GM23248 (cell line): ENCODE measurements at regions not wholly inside any gene's neighbourhood (a gene's known extent, or its start where the extent isn't known, plus 50 kb on each side); places are given as distances from the start of the nearest gene placed in this dataset.

Experiments used
- DNase-seq: peaks from one replicate; pipeline ENCODE4 v3.0.0-alpha.2; 2015
- H2AFZ ChIP-seq: fragments of 200-600 bp; sonication (generic); 2 replicates; pipeline ENCODE4 v1.6.1; 2016; ENCODE audit warnings: antibody characterized with exemption
- H3F3A ChIP-seq: fragments of 200-600 bp; sonication (generic); 2 replicates; pipeline ENCODE4 v1.6.1; 2016; ENCODE audit warnings: mild to moderate bottlenecking, antibody characterized with exemption, mixed run types; ENCODE audit not compliant: insufficient read depth
- H3K27ac ChIP-seq: fragments of 200-600 bp; sonication (generic); 2 replicates; pipeline ENCODE4 v1.5.1; 2016; ENCODE audit warnings: mild to moderate bottlenecking
- H3K27me3 ChIP-seq: fragments of 200-600 bp; sonication (generic); replicated peaks from 2 replicates; pipeline ENCODE4 v1.6.1; 2016; ENCODE audit warnings: mild to moderate bottlenecking; ENCODE audit not compliant: insufficient read depth
- H3K36me3 ChIP-seq: fragments of 200-600 bp; sonication (generic); 2 replicates; pipeline ENCODE4 v1.6.1; 2016; ENCODE audit warnings: low read depth, mild to moderate bottlenecking
- H3K4me1 ChIP-seq: fragments of 200-600 bp; sonication (generic); 2 replicates; pipeline ENCODE4 v1.6.1; 2016; ENCODE audit warnings: mild to moderate bottlenecking; ENCODE audit not compliant: insufficient read depth
- H3K4me2 ChIP-seq: fragments of 200-600 bp; sonication (generic); one replicate; pipeline ENCODE4 v1.6.1; 2016; ENCODE audit warnings: mild to moderate bottlenecking; ENCODE audit not compliant: unreplicated experiment
- H3K4me3 ChIP-seq: fragments of 200-600 bp; sonication (generic); 2 replicates; pipeline ENCODE4 v1.5.1; 2016; ENCODE audit warnings: mild to moderate bottlenecking
- H3K79me2 ChIP-seq: fragments of 200-600 bp; sonication (generic); 2 replicates; pipeline ENCODE4 v1.6.1; 2016; ENCODE audit warnings: mild to moderate bottlenecking; ENCODE audit not compliant: insufficient read depth
- H3K9ac ChIP-seq: fragments of 200-600 bp; sonication (generic); 2 replicates; pipeline ENCODE4 v1.6.1; 2016; ENCODE audit warnings: mild to moderate bottlenecking
- H3K9me2 ChIP-seq: fragments of 200-600 bp; sonication (generic); 2 replicates; pipeline ENCODE4 v1.6.1; 2016; ENCODE audit warnings: mixed run types, mild to moderate bottlenecking, moderate library complexity; ENCODE audit not compliant: insufficient read depth
- H3K9me3 ChIP-seq: fragments of 200-600 bp; sonication (generic); one replicate; pipeline ENCODE4 v1.6.1; 2017; ENCODE audit warnings: low read depth
- H4K20me1 ChIP-seq: fragments of 200-600 bp; sonication (generic); 2 replicates; pipeline ENCODE4 v1.6.0; 2016; ENCODE audit not compliant: insufficient read depth
- EZH2 ChIP-seq: fragments of 200-600 bp; sonication (generic); IDR thresholded peaks from 2 replicates; pipeline ENCODE4 v1.6.1; 2018; ENCODE audit warnings: antibody characterized with exemption, mild to moderate bottlenecking; ENCODE audit not compliant: insufficient read depth, poor library complexity, severe bottlenecking
- EZH2phosphoT487 ChIP-seq: fragments of 200-600 bp; sonication (generic); IDR thresholded peaks from 2 replicates; pipeline ENCODE4 v1.6.1; 2018; ENCODE audit warnings: antibody characterized with exemption, moderate library complexity, mild to moderate bottlenecking, low read depth; ENCODE audit not compliant: insufficient read depth
- WGBS, 2 experiments: methylation state at CpG; one replicate each; pipeline ENCODE4 v1.1.6; 2015 to 2017; ENCODE audit warnings: low lambda C conversion rate in 2 of 2, low coverage in 1 of 2; ENCODE audit errors: missing lambda C conversion rate in 2 of 2; 5-methylcytosine and 5-hydroxymethylcytosine counted together
- in situ Hi-C: fragments of 300-500 bp; cut with MboI; formaldehyde crosslinking; loops from 2 replicates; pipeline ENCODE4 v1.15.0; 2020

DNA sequence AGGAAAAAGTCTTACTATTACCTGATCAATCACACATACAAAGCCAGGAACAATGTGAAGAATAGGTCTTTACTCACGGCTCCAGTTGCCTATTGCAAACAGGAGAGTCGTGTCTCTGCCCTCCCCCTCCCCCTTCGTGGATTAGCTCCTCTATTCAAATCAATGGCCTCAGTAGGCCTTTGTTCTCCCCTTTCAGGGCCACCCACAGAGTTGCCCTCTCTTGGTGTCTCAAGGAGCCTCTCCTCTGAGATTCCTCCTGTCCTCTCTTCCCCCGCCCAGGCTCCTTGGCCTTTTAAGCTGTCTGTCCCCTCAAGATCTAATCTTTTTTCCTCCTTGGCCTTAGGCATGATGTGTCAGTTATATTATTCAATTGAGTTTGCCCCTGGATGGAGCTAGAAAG, 107.2 kb upstream of the NALF2 start:
- Histone ChIP-seq H3K27me3 (no peaks in the 10 kb centered on the region), H3K9ac (no peak overlapping the region), H3K36me3 (no peaks in the 10 kb centered on the region), H2AFZ (no peak overlapping the region), H4K20me1 (no peaks in the 10 kb centered on the region), H3K27ac (no peak overlapping the region), H3K4me1 (no peaks in the 10 kb centered on the region), H3K9me2 (no peaks in the 10 kb centered on the region), H3K4me2 (no peak overlapping the region), H3F3A (no peaks in the 10 kb centered on the region), H3K9me3 (no peaks in the 10 kb centered on the region), H3K79me2 (no peaks in the 10 kb centered on the region), H3K4me3 (no peak overlapping the region)
- TF ChIP-seq EZH2 (no peak), EZH2phosphoT487 (no peak)
- 49 to 65% methylated on average over 2 to 4 of the region's 4 CpGs for WGBS, 2 experiments
- in situ Hi-C loops = no loop called here
- no peak for DNase-seq

- Histone ChIP-seq H3F3A (no peaks in the 10 kb centered on the region), H3K9me2 (no peaks in the 10 kb centered on the region), H3K9ac (no peak overlapping the region), H3K27me3 (no peaks in the 10 kb centered on the region), H3K4me3 (no peak overlapping the region), H2AFZ (no peak overlapping the region), H3K27ac (no peak overlapping the region), H3K9me3 (no peaks in the 10 kb centered on the region), H3K36me3 (no peaks in the 10 kb centered on the region), H3K4me1 (no peaks in the 10 kb centered on the region), H3K79me2 (no peaks in the 10 kb centered on the region), H4K20me1 (no peaks in the 10 kb centered on the region), H3K4me2 (no peak overlapping the region)
- TF ChIP-seq EZH2 (no peak), EZH2phosphoT487 (no peak)
- in situ Hi-C loops = no loop called here
- no peak for DNase-seq
- WGBS, 2 experiments = 51 to 70% methylated on average over 4 of the region's 4 CpGs
These were observed 108.8 kb upstream of the NALF2 start for GRCh38 chrX:69395306-69395705.

- no peak overlapping the region for H3K4me2 ChIP-seq
- H3K79me2 ChIP-seq = no peaks in the 10 kb centered on the region
- no peaks in the 10 kb centered on the region for H3K27me3 ChIP-seq
- in situ Hi-C loops = loop anchor here (10.0 kb wide), 1 partner anchor 564 kb away; the partner anchor contains the start of gene EFNB1
- no peak overlapping the region for H3K9ac ChIP-seq
- H4K20me1 ChIP-seq = no peaks in the 10 kb centered on the region
- no peaks in the 10 kb centered on the region for H3K9me2 ChIP-seq
- no peak for DNase-seq
- no peak overlapping the region for H3K27ac ChIP-seq
- no peaks in the 10 kb centered on the region for H3F3A ChIP-seq
- H3K4me1 ChIP-seq = no peaks in the 10 kb centered on the region
- H3K4me3 ChIP-seq = no peak overlapping the region
- no peaks in the 10 kb centered on the region for H3K36me3 ChIP-seq
- TF ChIP-seq EZH2phosphoT487 (no peak), EZH2 (no peak)
- H2AFZ ChIP-seq = no peak overlapping the region
- WGBS, 2 experiments = 21 to 33% methylated on average over 2 to 5 of the region's 7 CpGs
- no peaks in the 10 kb centered on the region for H3K9me3 ChIP-seq
These were observed 115.0 kb upstream of the NALF2 start for GRCh38 chrX:69389101-69389501.

- Histone ChIP-seq H3K4me1 (no peaks in the 10 kb centered on the region), H3K9me3 (no peaks in the 10 kb centered on the region), H3K36me3 (no peaks in the 10 kb centered on the region), H3K4me3 (no peak overlapping the region), H3F3A (no peaks in the 10 kb centered on the region), H2AFZ (no peak overlapping the region), H3K9ac (no peak overlapping the region), H3K79me2 (no peaks in the 10 kb centered on the region), H3K27me3 (no peaks in the 10 kb centered on the region), H4K20me1 (no peaks in the 10 kb centered on the region), H3K9me2 (no peaks in the 10 kb centered on the region), H3K4me2 (no peak overlapping the region), H3K27ac (no peak overlapping the region)
- TF ChIP-seq EZH2phosphoT487 (no peak), EZH2 (no peak)
- DNase-seq = no peak
- 0 to 2% methylated on average over 4 to 5 of the region's 5 CpGs for WGBS, 2 experiments
- in situ Hi-C loops = loop anchor here (10.0 kb wide), 1 partner anchor 564 kb away; the partner anchor contains the start of gene EFNB1
These were observed 115.6 kb upstream of the NALF2 start for GRCh38 chrX:69388526-69388925.
